Activated naive CD4-positive, alpha-beta T cell treated with anti-CD3 and anti-CD28 coated beads for 36 hours (primary cell): ENCODE measurements at regions not wholly inside any gene's neighbourhood (a gene's known extent, or its start where the extent isn't known, plus 50 kb on each side); places are given as distances from the start of the nearest gene placed in this dataset.

Experiments used
- CTCF ChIA-PET: fragments of 350-600 bp; sonication (Branson Sonifier 250); formaldehyde crosslinking; loops from one replicate; lab custom pipeline; 2021; ENCODE audit warnings: antibody characterized with exemption; lab: Charles Lee
- DNase-seq: peaks from one replicate; pipeline ENCODE4 v3.0.0-alpha.2; 2020
- H3K27ac Mint-ChIP-seq: one replicate; pipeline ENCODE4 v1.8.0; 2021; ENCODE audit warnings: mild to moderate bottlenecking, mixed read lengths
- H3K27me3 Mint-ChIP-seq: one replicate; pipeline ENCODE4 v1.8.0; 2021; ENCODE audit warnings: low read depth, mixed read lengths
- H3K36me3 Mint-ChIP-seq: one replicate; pipeline ENCODE4 v1.8.0; 2021; ENCODE audit warnings: low read depth, mixed read lengths
- H3K4me1 Mint-ChIP-seq: one replicate; pipeline ENCODE4 v1.8.0; 2021; ENCODE audit warnings: low read depth, mixed read lengths
- H3K4me3 Mint-ChIP-seq: one replicate; pipeline ENCODE4 v1.8.0; 2021; ENCODE audit warnings: mild to moderate bottlenecking, moderate library complexity, mixed read lengths
- H3K9me3 Mint-ChIP-seq: one replicate; pipeline ENCODE4 v1.8.0; 2021; ENCODE audit warnings: mixed read lengths
- intact Hi-C: fragments of 100-400 bp; cut with micrococcal nuclease; formaldehyde crosslinking; loops from one replicate; pipeline ENCODE4 v1.15.1; 2023

- Mint-ChIP-seq H3K4me3 (no peak overlapping the region), H3K27me3 (peaks cover 12% of the 10 kb centered on the region), H3K27ac (no peak overlapping the region), H3K4me1 (no peaks in the 10 kb centered on the region), H3K36me3 (no peaks in the 10 kb centered on the region), H3K9me3 (no peaks in the 10 kb centered on the region)
- intact Hi-C loops = loop anchor here (10.0 kb wide), 1 partner anchor 108 kb away; no protein-coding TSS in a partner anchor
- CTCF ChIA-PET = no interaction called here
- no peak for DNase-seq
These were observed 369.8 kb downstream of the NPHP4 start for GRCh38 chr1:5622412-5622811.

- intact Hi-C loops = loop anchor here (10.0 kb wide), 1 partner anchor 107 kb away; no protein-coding TSS in a partner anchor
- H3K27me3 Mint-ChIP-seq = peaks cover 19% of the 10 kb centered on the region
- no peaks in the 10 kb centered on the region for H3K9me3 Mint-ChIP-seq
- no peak overlapping the region for H3K4me3 Mint-ChIP-seq
- H3K4me1 Mint-ChIP-seq = no peaks in the 10 kb centered on the region
- no peak for DNase-seq
- no peaks in the 10 kb centered on the region for H3K36me3 Mint-ChIP-seq
- H3K27ac Mint-ChIP-seq = no peak overlapping the region
- CTCF ChIA-PET = no interaction called here
These were observed 370.5 kb downstream of the NPHP4 start for GRCh38 chr1:5621692-5622091.

- CTCF ChIA-PET = no interaction called here
- H3K27ac Mint-ChIP-seq = no peak overlapping the region
- DNase-seq = no peak
- H3K36me3 Mint-ChIP-seq = no peaks in the 10 kb centered on the region
- intact Hi-C loops = loop anchor here (10.0 kb wide), 1 partner anchor 106 kb away; no protein-coding TSS in a partner anchor
- H3K4me3 Mint-ChIP-seq = no peak overlapping the region
- peaks cover 25% of the 10 kb centered on the region for H3K27me3 Mint-ChIP-seq
- no peaks in the 10 kb centered on the region for H3K9me3 Mint-ChIP-seq
- no peaks in the 10 kb centered on the region for H3K4me1 Mint-ChIP-seq
These were observed 371.2 kb downstream of the NPHP4 start for GRCh38 chr1:5620997-5621396.

- intact Hi-C loops = loop anchor here (10.0 kb wide), 1 partner anchor 106 kb away; no protein-coding TSS in a partner anchor
- no peak for DNase-seq
- Mint-ChIP-seq H3K4me1 (no peaks in the 10 kb centered on the region), H3K27me3 (peaks cover 22% of the 10 kb centered on the region), H3K27ac (no peak overlapping the region), H3K9me3 (no peaks in the 10 kb centered on the region), H3K4me3 (no peak overlapping the region), H3K36me3 (no peaks in the 10 kb centered on the region)
- CTCF ChIA-PET = no interaction called here
These were observed 371.8 kb downstream of the NPHP4 start for GRCh38 chr1:5620418-5620817.

- H3K27me3 Mint-ChIP-seq = peaks cover 30% of the 10 kb centered on the region
- H3K4me1 Mint-ChIP-seq = no peaks in the 10 kb centered on the region
- CTCF ChIA-PET = no interaction called here
These were observed 372.8 kb downstream of the NPHP4 start for GRCh38 chr1:5619469-5619868.

GRCh38 chr1:5617546-5617945 is 374.7 kb downstream of the NPHP4 start:
- no peak for DNase-seq
- H3K27me3 Mint-ChIP-seq = peaks cover 33% of the 10 kb centered on the region
- H3K4me3 Mint-ChIP-seq = no peak overlapping the region
- no peaks in the 10 kb centered on the region for H3K4me1 Mint-ChIP-seq
- CTCF ChIA-PET = no interaction called here
- no peaks in the 10 kb centered on the region for H3K36me3 Mint-ChIP-seq
- H3K27ac Mint-ChIP-seq = no peak overlapping the region
- no peaks in the 10 kb centered on the region for H3K9me3 Mint-ChIP-seq
- intact Hi-C loops = no loop called here

More at GRCh38 chr1:5619469-5619868, 372.8 kb downstream of the NPHP4 start:
- no peak overlapping the region for H3K27ac Mint-ChIP-seq
- H3K36me3 Mint-ChIP-seq = no peaks in the 10 kb centered on the region
- H3K9me3 Mint-ChIP-seq = no peaks in the 10 kb centered on the region
- no peak for DNase-seq
- no peak overlapping the region for H3K4me3 Mint-ChIP-seq
- intact Hi-C loops = no loop called here

GRCh38 chr1:5617179-5617520 is 375.1 kb downstream of the NPHP4 start:
- Mint-ChIP-seq H3K4me3 (no peak overlapping the region), H3K36me3 (no peaks in the 10 kb centered on the region), H3K27me3 (peaks cover 34% of the 10 kb centered on the region), H3K27ac (no peak overlapping the region), H3K9me3 (no peaks in the 10 kb centered on the region), H3K4me1 (no peaks in the 10 kb centered on the region)
- DNase-seq = no peak
- CTCF ChIA-PET = no interaction called here
- intact Hi-C loops = no loop called here

- no peaks in the 10 kb centered on the region for H3K9me3 Mint-ChIP-seq
- H3K36me3 Mint-ChIP-seq = no peaks in the 10 kb centered on the region
- no peaks in the 10 kb centered on the region for H3K4me1 Mint-ChIP-seq
- CTCF ChIA-PET = interaction anchor here (1.6 kb wide), 1 partner anchor 102 kb away, joined by 6 read pairs; no protein-coding TSS in a partner anchor
- no peak overlapping the region for H3K4me3 Mint-ChIP-seq
- H3K27ac Mint-ChIP-seq = no peak overlapping the region
- DNase-seq = no peak
- peaks cover 39% of the 10 kb centered on the region for H3K27me3 Mint-ChIP-seq
- intact Hi-C loops = no loop called here
These were observed 375.7 kb downstream of the NPHP4 start for GRCh38 chr1:5616366-5617178.

- Mint-ChIP-seq H3K9me3 (no peaks in the 10 kb centered on the region), H3K27me3 (peaks cover 44% of the 10 kb centered on the region), H3K27ac (no peak overlapping the region), H3K4me1 (no peaks in the 10 kb centered on the region), H3K36me3 (no peaks in the 10 kb centered on the region), H3K4me3 (no peak overlapping the region)
- intact Hi-C loops = no loop called here
- CTCF ChIA-PET = interaction anchor here (0.6 to 1.6 kb wide), 2 partner anchors 54 to 100 kb away, joined by 3 to 6 read pairs; no protein-coding TSS in a partner anchor
- DNase-seq = no peak
These were observed 377.1 kb downstream of the NPHP4 start for GRCh38 chr1:5615076-5615475.

- CTCF ChIA-PET = no interaction called here
- Mint-ChIP-seq H3K27me3 (peaks cover 47% of the 10 kb centered on the region), H3K4me1 (no peaks in the 10 kb centered on the region), H3K36me3 (no peaks in the 10 kb centered on the region), H3K4me3 (no peak overlapping the region), H3K9me3 (no peaks in the 10 kb centered on the region), H3K27ac (no peak overlapping the region)
- DNase-seq = no peak
- intact Hi-C loops = no loop called here
These were observed 378.3 kb downstream of the NPHP4 start for GRCh38 chr1:5613900-5614299.

- Mint-ChIP-seq H3K27ac (no peak overlapping the region), H3K4me1 (no peaks in the 10 kb centered on the region), H3K36me3 (no peaks in the 10 kb centered on the region), H3K9me3 (no peaks in the 10 kb centered on the region), H3K27me3 (peaks cover 38% of the 10 kb centered on the region), H3K4me3 (no peak overlapping the region)
- CTCF ChIA-PET = no interaction called here
- no peak for DNase-seq
- intact Hi-C loops = no loop called here
These were observed 380.4 kb downstream of the NPHP4 start for GRCh38 chr1:5611851-5612250.

GRCh38 chr1:5611431-5611830 is 380.8 kb downstream of the NPHP4 start:
- Mint-ChIP-seq H3K4me3 (no peak overlapping the region), H3K27me3 (peaks cover 34% of the 10 kb centered on the region), H3K9me3 (no peaks in the 10 kb centered on the region), H3K36me3 (no peaks in the 10 kb centered on the region), H3K27ac (no peak overlapping the region), H3K4me1 (no peaks in the 10 kb centered on the region)
- intact Hi-C loops = no loop called here
- CTCF ChIA-PET = no interaction called here
- DNase-seq = no peak

GRCh38 chr1:5610432-5610831 is 381.8 kb downstream of the NPHP4 start:
- Mint-ChIP-seq H3K9me3 (no peaks in the 10 kb centered on the region), H3K4me3 (no peak overlapping the region), H3K36me3 (no peaks in the 10 kb centered on the region), H3K27ac (no peak overlapping the region), H3K27me3 (peaks cover 31% of the 10 kb centered on the region), H3K4me1 (no peaks in the 10 kb centered on the region)
- intact Hi-C loops = no loop called here
- DNase-seq = no peak
- CTCF ChIA-PET = no interaction called here
